ENCODE measurements at regions not wholly inside any gene's neighbourhood (a gene's known extent, or its start where the extent isn't known, plus 50 kb on each side); places are given as distances from the start of the nearest gene placed in this dataset.
A peak's percentile ranks its signal among the peaks of the same experiment; 100 is the strongest.
"Not testable (repeated sequence)": the region's sequence is repeated elsewhere in the genome, so short reads cannot be mapped to it uniquely, and the experiment has no call there.

GRCh38 chr6:146939456-146939855 is 264.8 kb upstream of the STXBP5 start:
- H3K9me3 ChIP-seq (replicated peaks; ENCODE audit: control insufficient read depth, insufficient read depth, low read length); BruUV-seq (replicated peaks); intact Hi-C loops (cut with micrococcal nuclease; ENCODE audit: unreplicated experiment); H3K27ac ChIP-seq (ENCODE audit: control insufficient read depth, insufficient read depth); DNase-seq (ENCODE audit: low read depth, low spot score); H3K4me2 ChIP-seq (ENCODE audit: control insufficient read depth, insufficient read depth); SMC1A ChIA-PET (ENCODE audit: uncharacterized antibody, unreplicated experiment); in situ Hi-C loops (cut with MboI); RAD21 ChIA-PET (ENCODE audit: unreplicated experiment); ATAC-seq; POLR2A ChIA-PET; H3K4me3 ChIP-seq; CTCF ChIA-PET; H3K79me2 ChIP-seq (ENCODE audit: control insufficient read depth, insufficient read depth, low read length); H3K27me3 ChIP-seq (replicated peaks in 1 of 2; ENCODE audit: control insufficient read depth in 2 of 2, insufficient read depth in 2 of 2, low read length in 1 of 2); H4K20me1 ChIP-seq (ENCODE audit: control insufficient read depth, insufficient read depth); H2AFZ ChIP-seq (ENCODE audit: control insufficient read depth, low read depth, low read length); H3K36me3 ChIP-seq (ENCODE audit: control insufficient read depth in 2 of 2, insufficient read depth in 2 of 2, low read length in 1 of 2); H3K4me1 ChIP-seq (ENCODE audit: control insufficient read depth, insufficient read depth, low read length); H3K9ac ChIP-seq (ENCODE audit: control insufficient read depth, insufficient read depth, low read length); FAIRE-seq: not testable (repeated sequence)
- 31% methylated on average over 6 of the region's 6 CpGs for WGBS (ENCODE audit: insufficient coverage, insufficient replicate concordance, low lambda C conversion rate, missing lambda C conversion rate)

GRCh38 chr6:146943664-146944063 is 260.6 kb upstream of the STXBP5 start:
- TF ChIP-seq CHD1 (IDR thresholded peaks at IDR 0.05; ENCODE audit: low read depth, low read length) (no peak), FOS (IDR thresholded peaks at IDR 0.05; ENCODE audit: borderline replicate concordance, extremely low read depth, insufficient read length) (no peak), ZNF207 (IDR thresholded peaks at IDR 0.05; ENCODE audit: borderline replicate concordance) (no peak), FOXM1 (IDR thresholded peaks at IDR 0.05; ENCODE audit: low read depth, low read length) (no peak), NR2C2 (IDR thresholded peaks at IDR 0.05; ENCODE audit: borderline replicate concordance, control insufficient read depth, insufficient read length, low read depth) (no peak), USF2 (IDR thresholded peaks at IDR 0.05; ENCODE audit: borderline replicate concordance, low read depth, low read length) (no peak), SMARCA5 (IDR thresholded peaks at IDR 0.05) (no peak), POLR2AphosphoS2 (IDR thresholded peaks at IDR 0.05; ENCODE audit: low read depth, low read length) (no peak), ZNF622 (IDR thresholded peaks at IDR 0.05) (no peak), RFX5 (IDR thresholded peaks at IDR 0.05; ENCODE audit: low read depth, low read length) (no peak)
- no peaks in the 10 kb centered on the region for H4K20me1 ChIP-seq (ENCODE audit: control insufficient read depth, insufficient read depth)
- ATAC-seq (peak; percentile 28; the same call in 2 of the 3 replicates), FAIRE-seq (no peak), DNase-seq (ENCODE audit: low read depth, low spot score) (no peak)
- ChIA-PET POLR2A (no interaction called here), SMC1A (ENCODE audit: uncharacterized antibody, unreplicated experiment) (interaction anchor here (2.1 kb wide), 1 partner anchor 13 kb away, joined by 5 read pairs; no protein-coding TSS in a partner anchor), CTCF (interaction anchor here (0.6 to 1.8 kb wide), 2 partner anchors 86 to 1641 kb away, joined by 3 read pairs; no protein-coding TSS in a partner anchor), RAD21 (ENCODE audit: unreplicated experiment) (no interaction called here)
- H3K27me3 ChIP-seq (replicated peaks in 1 of 2; ENCODE audit: control insufficient read depth in 2 of 2, insufficient read depth in 2 of 2, low read length in 1 of 2), result no peaks in the 10 kb centered on the region
- no peaks in the 10 kb centered on the region for H3K4me1 ChIP-seq (ENCODE audit: control insufficient read depth, insufficient read depth, low read length)
- no TSS peak for BruUV-seq (replicated peaks)
- no peaks in the 10 kb centered on the region for H3K36me3 ChIP-seq (ENCODE audit: control insufficient read depth in 2 of 2, insufficient read depth in 2 of 2, low read length in 1 of 2)
- in situ Hi-C loops (cut with MboI), result no loop called here
- 1% methylated on average over 4 of the region's 4 CpGs for WGBS (ENCODE audit: insufficient coverage, insufficient replicate concordance, low lambda C conversion rate, missing lambda C conversion rate)
- H3K9me3 ChIP-seq (replicated peaks; ENCODE audit: control insufficient read depth, insufficient read depth, low read length), result no peaks in the 10 kb centered on the region
- no peak overlapping the region for H2AFZ ChIP-seq (ENCODE audit: control insufficient read depth, low read depth, low read length)
- H3K79me2 ChIP-seq (ENCODE audit: control insufficient read depth, insufficient read depth, low read length), result no peaks in the 10 kb centered on the region
- no peak overlapping the region for H3K4me2 ChIP-seq (ENCODE audit: control insufficient read depth, insufficient read depth)
- intact Hi-C loops (cut with micrococcal nuclease; ENCODE audit: unreplicated experiment), result no loop called here
- no peak overlapping the region for H3K27ac ChIP-seq (ENCODE audit: control insufficient read depth, insufficient read depth)
- H3K4me3 ChIP-seq, result no peak overlapping the region
- H3K9ac ChIP-seq (ENCODE audit: control insufficient read depth, insufficient read depth, low read length), result no peak overlapping the region

All from GM12878 (cell line).